KMS-11 (cell line): ENCODE measurements at regions not wholly inside any gene's neighbourhood (a gene's known extent, or its start where the extent isn't known, plus 50 kb on each side); places are given as distances from the start of the nearest gene placed in this dataset.

Source experiments
- H2AFZ ChIP-seq: fragments of 200-600 bp; sonication (generic); 2 replicates; pipeline ENCODE4 v1.6.1; 2016; ENCODE audit warnings: antibody characterized with exemption, mixed run types, low read depth
- H3K27ac ChIP-seq: fragments of 200-600 bp; sonication (generic); 2 replicates; pipeline ENCODE4 v1.6.1; 2016; ENCODE audit warnings: mild to moderate bottlenecking, mixed run types
- H3K27me3 ChIP-seq: fragments of 200-600 bp; sonication (generic); 2 replicates; pipeline ENCODE4 v1.6.1; 2017; ENCODE audit warnings: mild to moderate bottlenecking, low read depth, mixed run types, moderate library complexity; ENCODE audit not compliant: insufficient read depth
- H3K36me3 ChIP-seq: fragments of 200-600 bp; sonication (generic); 2 replicates; pipeline ENCODE4 v1.6.1; 2017; ENCODE audit warnings: mild to moderate bottlenecking, mixed run types; ENCODE audit not compliant: insufficient read depth
- H3K4me1 ChIP-seq: fragments of 200-600 bp; sonication (generic); 2 replicates; pipeline ENCODE4 v1.6.1; 2016; ENCODE audit warnings: mild to moderate bottlenecking, low read depth, mixed run types; ENCODE audit not compliant: poor library complexity, severe bottlenecking
- H3K4me2 ChIP-seq: fragments of 200-600 bp; sonication (generic); 2 replicates; pipeline ENCODE4 v1.7.0; 2016; ENCODE audit warnings: mild to moderate bottlenecking, mixed run types
- H3K4me3 ChIP-seq: fragments of 200-600 bp; sonication (generic); IDR thresholded peaks from 2 replicates; pipeline ENCODE4 v1.6.1; 2017; ENCODE audit warnings: low read depth, low read length, mixed read lengths; ENCODE audit not compliant: insufficient read depth
- H3K79me2 ChIP-seq: fragments of 200-600 bp; sonication (generic); 2 replicates; pipeline ENCODE4 v1.6.1; 2016; ENCODE audit warnings: low read depth, mixed run types; ENCODE audit not compliant: insufficient read depth
- H3K9ac ChIP-seq: fragments of 200-600 bp; sonication (generic); 2 replicates; pipeline ENCODE4 v1.6.1; 2016; ENCODE audit warnings: mild to moderate bottlenecking, mixed run types
- H4K20me1 ChIP-seq: fragments of 200-600 bp; sonication (generic); 2 replicates; pipeline ENCODE4 v1.6.1; 2016; ENCODE audit warnings: mild to moderate bottlenecking, mixed run types; ENCODE audit not compliant: insufficient read depth
- CTCF ChIP-seq: fragments of 200-600 bp; sonication (generic); conservative IDR thresholded peaks from 2 replicates; pipeline ENCODE4 v1.6.1; 2017; ENCODE audit warnings: low read depth, mild to moderate bottlenecking, antibody characterized with exemption, low read length, moderate library complexity, mixed read lengths

DNA sequence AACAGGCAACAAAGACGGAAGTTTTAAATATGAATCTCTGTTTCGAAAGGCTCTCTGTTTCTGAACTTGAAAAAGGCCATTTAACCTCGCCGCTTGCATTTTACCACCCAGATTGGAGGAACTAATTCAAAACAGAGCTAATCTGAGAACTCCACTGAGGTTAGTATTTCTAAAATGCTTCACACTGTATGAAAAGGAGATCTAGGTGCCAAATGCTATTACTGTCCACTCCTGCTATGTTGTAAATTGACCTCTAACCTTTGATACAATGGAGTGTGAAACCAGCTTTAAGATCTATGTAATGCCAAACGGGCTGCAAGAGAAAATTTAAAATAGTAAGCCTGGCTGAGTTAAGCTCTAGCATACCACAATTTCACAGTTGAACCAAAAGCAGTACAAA, 364.5 kb downstream of the IRS1 start:
- Histone ChIP-seq H3K4me2 (no peak overlapping the region), H3K79me2 (no peaks in the 10 kb centered on the region), H2AFZ (no peak overlapping the region), H3K4me1 (peaks cover 10% of the 10 kb centered on the region), H3K4me3 (no peak overlapping the region), H4K20me1 (no peaks in the 10 kb centered on the region), H3K27ac (no peak overlapping the region), H3K36me3 (no peaks in the 10 kb centered on the region), H3K27me3 (no peaks in the 10 kb centered on the region), H3K9ac (no peak overlapping the region)
- TF ChIP-seq CTCF: no peak

DNA sequence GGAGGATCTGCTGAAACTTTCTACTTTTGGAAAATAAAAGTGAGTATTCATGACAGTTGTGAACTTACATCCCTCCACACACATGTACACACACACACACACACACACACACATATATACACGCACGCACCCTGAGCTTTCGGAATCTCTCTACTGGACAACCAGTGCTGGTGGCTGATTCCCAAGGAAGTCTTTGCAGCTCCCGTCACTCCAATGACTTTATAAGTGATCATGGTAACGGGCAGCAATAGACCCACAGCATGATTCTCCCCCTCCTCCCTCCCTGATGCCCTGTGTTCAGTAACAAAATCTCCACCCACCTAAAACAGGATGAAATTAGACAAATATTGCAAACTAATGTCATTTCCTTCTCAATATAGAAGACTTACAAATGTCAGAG, 364.9 kb downstream of the IRS1 start:
- Histone ChIP-seq H4K20me1 (no peaks in the 10 kb centered on the region), H3K4me1 (peaks cover 9% of the 10 kb centered on the region), H3K4me2 (no peak overlapping the region), H3K4me3 (no peak overlapping the region), H3K27me3 (no peaks in the 10 kb centered on the region), H3K79me2 (no peaks in the 10 kb centered on the region), H2AFZ (no peak overlapping the region), H3K36me3 (no peaks in the 10 kb centered on the region), H3K9ac (no peak overlapping the region), H3K27ac (no peak overlapping the region)
- TF ChIP-seq CTCF: no peak

GRCh38 chr2:226431288-226431948, 368.2 kb downstream of the IRS1 start:
- no peaks in the 10 kb centered on the region for H4K20me1 ChIP-seq
- H3K27ac ChIP-seq: no peak overlapping the region
- H3K27me3 ChIP-seq: no peaks in the 10 kb centered on the region
- H3K9ac ChIP-seq: no peak overlapping the region
- no peaks in the 10 kb centered on the region for H3K79me2 ChIP-seq
- H3K4me1 ChIP-seq: no peaks in the 10 kb centered on the region
- H3K36me3 ChIP-seq: no peaks in the 10 kb centered on the region
- no peak overlapping the region for H3K4me2 ChIP-seq
- no peak for TF ChIP-seq CTCF
- H2AFZ ChIP-seq: no peak overlapping the region
- no peak overlapping the region for H3K4me3 ChIP-seq

DNA sequence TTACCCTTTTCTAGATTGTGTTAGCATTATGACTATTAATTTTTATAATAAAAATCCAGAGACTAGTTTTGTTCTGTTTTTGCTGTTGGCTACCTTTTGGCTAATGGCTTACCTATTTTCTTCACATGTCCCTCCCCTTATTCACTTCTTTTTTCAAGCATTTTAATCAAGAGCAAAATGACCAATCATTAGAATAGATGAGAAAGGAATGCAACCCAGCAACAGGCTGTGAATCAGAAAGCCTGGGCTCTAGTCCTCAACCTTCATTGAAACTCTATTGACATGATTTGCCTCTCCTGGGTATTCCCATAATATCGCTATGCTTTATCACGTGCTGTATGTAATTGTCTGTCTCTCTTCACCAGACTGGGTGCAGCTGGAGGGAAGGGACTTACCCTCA, 370.1 kb downstream of the IRS1 start:
- Histone ChIP-seq H3K4me1 (peaks cover 11% of the 10 kb centered on the region), H3K36me3 (no peaks in the 10 kb centered on the region), H3K4me2 (no peak overlapping the region), H3K4me3 (no peak overlapping the region), H3K27ac (no peak overlapping the region), H4K20me1 (no peaks in the 10 kb centered on the region), H2AFZ (no peak overlapping the region), H3K79me2 (no peaks in the 10 kb centered on the region), H3K27me3 (no peaks in the 10 kb centered on the region), H3K9ac (no peak overlapping the region)
- no peak for TF ChIP-seq CTCF
